ENCODE measurements at regions not wholly inside any gene's neighbourhood (a gene's known extent, or its start where the extent isn't known, plus 50 kb on each side); places are given as distances from the start of the nearest gene placed in this dataset.

- POLR2A ChIA-PET: no interaction called here
- H2AFZ ChIP-seq (ENCODE audit: low read depth, low read length): no peak overlapping the region
- intact Hi-C loops (cut with micrococcal nuclease): no loop called here
- BruUV-seq (replicated peaks): no TSS peak
- H3K4me1 ChIP-seq (replicated peaks in 1 of 2; ENCODE audit: control insufficient read depth in 2 of 2, insufficient read depth in 2 of 2, low read length in 2 of 2): no peaks in the 10 kb centered on the region
- no peaks in the 10 kb centered on the region for H3K36me3 ChIP-seq (ENCODE audit: control insufficient read depth, insufficient read depth, low read length)
- no peak overlapping the region for H3K9ac ChIP-seq (ENCODE audit: insufficient read depth in 1 of 2, low read depth in 2 of 2, low read length in 2 of 2)
- FAIRE-seq: no peak
- CTCF ChIA-PET (ENCODE audit: low intra/inter-chr PET ratio): no interaction called here
- H3K4me2 ChIP-seq (ENCODE audit: insufficient read depth, low read length): no peak overlapping the region
- DNase-seq (ENCODE audit: extremely low read depth in 1 of 4, low spot score in 3 of 4): no peak
- H3K27me3 ChIP-seq (ENCODE audit: control insufficient read depth in 2 of 2, insufficient read depth in 2 of 2, low read length in 2 of 2): peaks cover 6 to 11% of the 10 kb centered on the region in 2 experiments; a peak in 3 of 5 replicates
- no peaks in the 10 kb centered on the region for H3K9me3 ChIP-seq (replicated peaks; ENCODE audit: control insufficient read depth, insufficient read depth, low read depth, low read length)
- H4K20me1 ChIP-seq (replicated peaks; ENCODE audit: control insufficient read depth, insufficient read depth, low read length): no peaks in the 10 kb centered on the region
- in situ Hi-C loops (cut with MboI): no loop called here
- H3K79me2 ChIP-seq (ENCODE audit: control insufficient read depth, insufficient read depth, low read length): no peaks in the 10 kb centered on the region
- H3K4me3 ChIP-seq: no peak overlapping the region
- WGBS (ENCODE audit: insufficient coverage, low coverage, missing lambda C conversion rate): 0% methylated on average over 5 of the region's 5 CpGs
- no peaks in the 10 kb centered on the region for H3K9me1 ChIP-seq (ENCODE audit: control insufficient read depth, insufficient read depth, low read length)
- H3K27ac ChIP-seq (ENCODE audit: extremely low read depth, low read depth, low read length): no peak overlapping the region
- no peak for ATAC-seq
- TF ChIP-seq MAFK (IDR thresholded peaks at IDR 0.05; ENCODE audit: low read length) (no peak), FOXJ3 (CRISPR knock-in tag; IDR thresholded peaks at IDR 0.05) (no peak), MGA (IDR thresholded peaks at IDR 0.05) (no peak), USF1 (CRISPR knock-in tag; IDR thresholded peaks at IDR 0.05) (no peak), HNRNPLL (IDR thresholded peaks at IDR 0.05; ENCODE audit: low read depth, low read length, poor library complexity, severe bottlenecking) (no peak), POLR2AphosphoS5 (IDR thresholded peaks at IDR 0.05; ENCODE audit: control insufficient read depth, insufficient read depth, low read depth, low read length) (no peak), RFX1 (IDR thresholded peaks at IDR 0.05) (no peak)
- TF ChIP-seq, protein P1, sequence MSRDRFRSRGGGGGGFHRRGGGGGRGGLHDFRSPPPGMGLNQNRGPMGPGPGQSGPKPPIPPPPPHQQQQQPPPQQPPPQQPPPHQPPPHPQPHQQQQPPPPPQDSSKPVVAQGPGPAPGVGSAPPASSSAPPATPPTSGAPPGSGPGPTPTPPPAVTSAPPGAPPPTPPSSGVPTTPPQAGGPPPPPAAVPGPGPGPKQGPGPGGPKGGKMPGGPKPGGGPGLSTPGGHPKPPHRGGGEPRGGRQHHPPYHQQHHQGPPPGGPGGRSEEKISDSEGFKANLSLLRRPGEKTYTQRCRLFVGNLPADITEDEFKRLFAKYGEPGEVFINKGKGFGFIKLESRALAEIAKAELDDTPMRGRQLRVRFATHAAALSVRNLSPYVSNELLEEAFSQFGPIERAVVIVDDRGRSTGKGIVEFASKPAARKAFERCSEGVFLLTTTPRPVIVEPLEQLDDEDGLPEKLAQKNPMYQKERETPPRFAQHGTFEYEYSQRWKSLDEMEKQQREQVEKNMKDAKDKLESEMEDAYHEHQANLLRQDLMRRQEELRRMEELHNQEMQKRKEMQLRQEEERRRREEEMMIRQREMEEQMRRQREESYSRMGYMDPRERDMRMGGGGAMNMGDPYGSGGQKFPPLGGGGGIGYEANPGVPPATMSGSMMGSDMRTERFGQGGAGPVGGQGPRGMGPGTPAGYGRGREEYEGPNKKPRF (IDR thresholded peaks at IDR 0.05; ENCODE audit: low read depth, low read length): no peak
These were observed 146.3 kb upstream of the RGMA start for GRCh38 chr15:93235269-93235668.

Measured in K562 (cell line).